ENCODE measurements at regions not wholly inside any gene's neighbourhood (a gene's known extent, or its start where the extent isn't known, plus 50 kb on each side); places are given as distances from the start of the nearest gene placed in this dataset.

GRCh38 chr10:105644559-105644958, 1003.5 kb downstream of the SORCS3 start:
- Histone ChIP-seq H3K4me3 (no peak overlapping the region), H3K27ac (no peak overlapping the region), H3K9me3 (no peaks in the 10 kb centered on the region), H3K4me1 (no peaks in the 10 kb centered on the region), H3K27me3 (no peaks in the 10 kb centered on the region), H3K36me3 (no peaks in the 10 kb centered on the region)
- TF ChIP-seq, protein P1, sequence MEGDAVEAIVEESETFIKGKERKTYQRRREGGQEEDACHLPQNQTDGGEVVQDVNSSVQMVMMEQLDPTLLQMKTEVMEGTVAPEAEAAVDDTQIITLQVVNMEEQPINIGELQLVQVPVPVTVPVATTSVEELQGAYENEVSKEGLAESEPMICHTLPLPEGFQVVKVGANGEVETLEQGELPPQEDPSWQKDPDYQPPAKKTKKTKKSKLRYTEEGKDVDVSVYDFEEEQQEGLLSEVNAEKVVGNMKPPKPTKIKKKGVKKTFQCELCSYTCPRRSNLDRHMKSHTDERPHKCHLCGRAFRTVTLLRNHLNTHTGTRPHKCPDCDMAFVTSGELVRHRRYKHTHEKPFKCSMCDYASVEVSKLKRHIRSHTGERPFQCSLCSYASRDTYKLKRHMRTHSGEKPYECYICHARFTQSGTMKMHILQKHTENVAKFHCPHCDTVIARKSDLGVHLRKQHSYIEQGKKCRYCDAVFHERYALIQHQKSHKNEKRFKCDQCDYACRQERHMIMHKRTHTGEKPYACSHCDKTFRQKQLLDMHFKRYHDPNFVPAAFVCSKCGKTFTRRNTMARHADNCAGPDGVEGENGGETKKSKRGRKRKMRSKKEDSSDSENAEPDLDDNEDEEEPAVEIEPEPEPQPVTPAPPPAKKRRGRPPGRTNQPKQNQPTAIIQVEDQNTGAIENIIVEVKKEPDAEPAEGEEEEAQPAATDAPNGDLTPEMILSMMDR (IDR thresholded peaks at IDR 0.05): no peak
- no peak for TF ChIP-seq POLR2A (IDR thresholded peaks at IDR 0.05)
- intact Hi-C loops (cut with DNase I; ENCODE audit: low total_unique reads): no loop called here
- no peak for DNase-seq

GRCh38 chr10:105644091-105644490, 1003.0 kb downstream of the SORCS3 start:
- no peak overlapping the region for H3K4me3 ChIP-seq

DNA sequence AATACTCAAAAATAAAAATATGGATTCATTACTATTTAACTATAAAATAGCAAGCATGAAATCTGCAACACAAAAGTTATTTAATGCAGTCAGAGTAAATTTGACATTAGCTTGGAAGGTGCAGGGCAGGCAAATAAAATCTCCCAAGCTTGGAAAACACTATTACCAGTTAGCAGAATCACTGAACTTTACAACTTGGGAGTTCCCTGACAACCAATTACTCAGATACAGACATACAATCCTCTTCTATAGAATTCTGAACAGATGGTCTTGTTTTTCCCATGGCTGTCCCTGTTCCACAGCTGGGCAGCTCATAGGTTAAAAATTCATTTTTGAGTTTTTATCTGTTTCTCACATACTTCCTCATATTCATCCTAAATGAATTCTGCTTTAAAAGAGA, 1002.6 kb downstream of the SORCS3 start:
- TF ChIP-seq, protein P1 (IDR thresholded peaks at IDR 0.05): no peak
- TF ChIP-seq POLR2A (IDR thresholded peaks at IDR 0.05): no peak
- no peaks in the 10 kb centered on the region for H3K27me3 ChIP-seq
- no peaks in the 10 kb centered on the region for H3K36me3 ChIP-seq
- no peaks in the 10 kb centered on the region for H3K9me3 ChIP-seq
- H3K27ac ChIP-seq: no peak overlapping the region
- no peak for DNase-seq
- no peak overlapping the region for H3K4me3 ChIP-seq
- H3K4me1 ChIP-seq: no peaks in the 10 kb centered on the region
- intact Hi-C loops (cut with DNase I; ENCODE audit: low total_unique reads): no loop called here

More at GRCh38 chr10:105644091-105644490, 1003.0 kb downstream of the SORCS3 start:
- Histone ChIP-seq H3K9me3 (no peaks in the 10 kb centered on the region), H3K27me3 (no peaks in the 10 kb centered on the region), H3K4me1 (no peaks in the 10 kb centered on the region), H3K27ac (no peak overlapping the region), H3K36me3 (no peaks in the 10 kb centered on the region)
- TF ChIP-seq POLR2A (IDR thresholded peaks at IDR 0.05): no peak
- TF ChIP-seq, protein P1 (IDR thresholded peaks at IDR 0.05): no peak
- intact Hi-C loops (cut with DNase I; ENCODE audit: low total_unique reads): no loop called here
- DNase-seq: no peak

- no peak for DNase-seq
- TF ChIP-seq POLR2A (IDR thresholded peaks at IDR 0.05): no peak
- TF ChIP-seq, protein P1 (IDR thresholded peaks at IDR 0.05): no peak
- Histone ChIP-seq H3K27ac (no peak overlapping the region), H3K27me3 (no peaks in the 10 kb centered on the region), H3K4me3 (no peak overlapping the region), H3K9me3 (no peaks in the 10 kb centered on the region), H3K4me1 (no peaks in the 10 kb centered on the region), H3K36me3 (no peaks in the 10 kb centered on the region)
- intact Hi-C loops (cut with DNase I; ENCODE audit: low total_unique reads): no loop called here
These were observed 993.2 kb downstream of the SORCS3 start for GRCh38 chr10:105634281-105634680.

GRCh38 chr10:105615715-105616365, 974.8 kb downstream of the SORCS3 start:
- intact Hi-C loops (cut with DNase I; ENCODE audit: low total_unique reads): no loop called here
- no peaks in the 10 kb centered on the region for H3K27me3 ChIP-seq
- no peaks in the 10 kb centered on the region for H3K4me1 ChIP-seq
- TF ChIP-seq, protein P1 (IDR thresholded peaks at IDR 0.05): no peak
- TF ChIP-seq POLR2A (IDR thresholded peaks at IDR 0.05): no peak
- H3K27ac ChIP-seq: no peak overlapping the region
- no peaks in the 10 kb centered on the region for H3K9me3 ChIP-seq
- DNase-seq: no peak
- no peak overlapping the region for H3K4me3 ChIP-seq
- no peaks in the 10 kb centered on the region for H3K36me3 ChIP-seq

Measured in uterus (tissue), 3 donors.